HK-2 (cell line): ENCODE measurements at regions not wholly inside any gene's neighbourhood (a gene's known extent, or its start where the extent isn't known, plus 50 kb on each side); places are given as distances from the start of the nearest gene placed in this dataset.
A peak's percentile ranks its signal among the peaks of the same experiment; 100 is the strongest.
"Not testable (repeated sequence)": the region's sequence is repeated elsewhere in the genome, so short reads cannot be mapped to it uniquely, and the experiment has no call there.

Source experiments
- DNase-seq: peaks from one replicate; pipeline ENCODE4 v3.0.0-alpha.2; 2018; ENCODE audit not compliant: unreplicated experiment

DNA sequence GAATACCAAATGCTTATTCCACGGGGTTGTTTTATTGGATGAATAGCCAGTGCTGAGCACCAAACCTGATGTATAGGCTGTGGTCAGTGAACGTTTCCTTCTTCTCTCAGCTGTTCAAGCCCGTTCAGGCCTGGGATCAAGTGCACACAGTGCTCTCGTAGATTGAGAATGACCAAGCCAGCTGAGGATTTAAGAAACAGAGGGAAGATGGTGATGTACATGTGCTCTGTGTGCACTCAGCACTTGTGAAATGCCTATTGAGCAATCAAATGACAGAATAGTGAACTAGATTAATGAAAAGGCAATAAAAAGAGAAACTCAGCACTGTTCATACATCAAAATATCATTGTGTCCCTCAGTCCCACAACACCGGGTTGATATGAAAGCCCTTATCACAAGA lies 302.5 kb downstream of the BMPER start:
- no peak for DNase-seq

DNA sequence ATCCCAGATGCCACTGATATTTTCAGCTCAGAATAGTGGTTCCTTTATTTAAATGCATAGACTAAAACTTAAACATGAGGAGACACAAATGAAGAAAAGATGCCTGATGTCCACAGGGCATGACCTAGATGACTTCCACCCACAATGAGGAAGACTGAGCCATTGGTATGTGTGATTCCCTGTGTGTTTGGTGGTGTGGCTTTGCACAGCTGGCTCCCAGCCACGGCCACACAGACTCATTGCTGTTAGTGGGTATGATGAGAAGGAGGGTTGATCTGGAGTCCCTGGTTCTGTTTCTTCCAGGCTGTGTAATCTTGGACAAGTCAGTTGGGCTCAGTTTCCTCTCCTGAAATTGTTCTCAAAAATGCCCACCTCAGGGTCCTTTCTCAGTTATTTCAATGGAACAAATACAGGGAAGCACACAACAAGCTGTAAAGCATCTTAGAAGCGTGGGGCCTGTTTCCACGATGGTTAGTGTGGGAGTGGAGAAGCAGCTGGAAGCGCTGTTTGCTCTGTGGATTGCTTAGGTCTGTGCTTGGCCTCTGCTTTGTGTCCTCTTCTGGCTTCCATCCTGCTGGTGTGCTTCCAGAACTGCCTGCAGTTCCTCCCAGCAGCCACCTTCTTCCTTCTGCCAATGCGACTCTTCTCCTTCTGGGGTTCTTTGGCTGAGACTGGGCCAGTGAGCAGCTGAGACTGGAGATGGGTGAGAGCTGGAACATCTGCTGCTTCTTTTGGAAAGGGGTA lies 303.7 kb downstream of the BMPER start:
- DNase-seq: no peak

- DNase-seq: no peak
These were observed 305.7 kb downstream of the BMPER start for GRCh38 chr7:34211018-34211417.

DNA sequence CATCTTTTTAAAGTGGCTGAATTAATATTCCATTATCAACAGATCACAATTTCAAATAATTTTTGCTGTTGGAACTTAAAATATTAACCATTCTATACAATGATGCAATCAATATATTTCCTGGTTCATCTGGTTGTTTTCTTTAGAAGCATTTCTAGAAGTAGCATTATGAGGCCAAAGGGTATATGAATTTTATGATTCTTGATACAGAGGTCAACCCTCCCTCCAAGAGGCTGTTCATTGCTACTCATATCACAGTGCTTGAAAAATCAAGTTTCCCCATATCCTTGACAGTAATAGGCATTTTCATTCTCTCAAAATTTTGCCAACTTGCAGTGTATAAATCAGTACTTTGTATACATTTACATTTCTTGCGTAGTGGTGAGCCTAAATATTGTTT lies 312.6 kb downstream of the BMPER start:
- no peak for DNase-seq

DNA sequence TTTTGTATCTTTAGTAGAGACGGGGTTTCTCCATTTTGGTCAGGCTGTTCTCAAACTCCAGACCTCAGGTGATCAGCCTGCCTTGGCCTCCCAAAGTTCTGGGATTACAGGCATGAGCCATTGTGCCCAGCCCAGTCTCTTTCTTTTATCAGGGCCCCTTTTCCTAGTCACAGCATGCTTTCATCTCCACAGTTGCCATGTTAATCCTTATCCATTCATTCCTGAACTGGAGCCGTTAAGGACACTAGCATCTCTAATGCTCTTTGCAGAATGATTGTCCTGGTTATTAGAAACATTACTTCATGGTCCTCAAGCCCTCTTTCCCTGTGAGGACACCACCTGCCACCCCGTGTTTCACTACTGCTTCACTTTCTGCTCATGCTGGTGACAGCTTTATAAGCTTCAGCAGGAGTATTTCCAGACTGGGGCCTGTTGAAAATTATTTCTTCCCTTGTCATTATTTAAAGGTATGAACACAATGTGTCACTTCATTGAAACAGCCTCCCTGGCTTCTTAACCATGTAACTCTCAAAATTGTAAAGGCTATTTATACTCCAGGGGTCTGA lies 313.9 kb downstream of the BMPER start:
- no peak for DNase-seq

GRCh38 chr7:34220506-34221185 lies 315.3 kb downstream of the BMPER start:
- DNase-seq: no peak

DNA sequence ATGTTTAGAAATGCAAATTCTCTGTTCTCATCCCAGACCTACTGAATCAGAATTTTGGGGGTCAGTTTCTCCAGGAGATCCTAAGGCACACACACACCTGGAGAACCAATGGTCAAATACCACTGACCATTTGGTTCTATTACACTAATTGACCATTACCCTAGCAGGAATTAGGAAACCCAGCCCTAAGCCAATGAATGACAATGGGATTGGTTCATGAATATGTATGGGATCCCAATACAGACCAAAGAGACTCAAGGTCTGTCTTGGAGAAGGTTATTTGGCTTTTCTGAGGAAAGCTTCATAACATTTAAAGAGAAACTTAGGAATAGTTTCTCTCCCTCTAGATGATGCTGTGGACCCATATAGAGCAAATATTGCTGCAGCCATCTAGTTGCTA lies 317.0 kb downstream of the BMPER start:
- no peak for DNase-seq

- DNase-seq: no peak
These were observed 317.4 kb downstream of the BMPER start for GRCh38 chr7:34222722-34223121.

DNA sequence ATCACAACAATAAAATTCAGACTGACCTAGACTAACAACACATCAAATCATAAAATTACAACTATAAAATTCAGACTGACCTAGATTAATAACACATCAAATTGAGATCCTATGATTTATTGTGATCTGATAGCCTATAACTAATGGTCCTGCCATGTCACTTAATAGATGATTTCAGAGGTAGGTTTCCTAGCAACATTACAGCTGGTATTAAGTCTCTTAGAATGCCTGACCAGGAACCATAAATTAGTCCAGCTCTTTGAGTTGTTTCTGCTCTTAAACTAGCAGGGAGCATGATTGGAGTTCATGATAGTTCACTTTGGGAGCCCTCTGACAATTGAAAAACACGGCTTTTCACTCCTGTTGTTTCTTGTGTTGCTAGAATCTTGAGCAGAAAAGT lies 318.9 kb downstream of the BMPER start:
- no peak for DNase-seq

DNA sequence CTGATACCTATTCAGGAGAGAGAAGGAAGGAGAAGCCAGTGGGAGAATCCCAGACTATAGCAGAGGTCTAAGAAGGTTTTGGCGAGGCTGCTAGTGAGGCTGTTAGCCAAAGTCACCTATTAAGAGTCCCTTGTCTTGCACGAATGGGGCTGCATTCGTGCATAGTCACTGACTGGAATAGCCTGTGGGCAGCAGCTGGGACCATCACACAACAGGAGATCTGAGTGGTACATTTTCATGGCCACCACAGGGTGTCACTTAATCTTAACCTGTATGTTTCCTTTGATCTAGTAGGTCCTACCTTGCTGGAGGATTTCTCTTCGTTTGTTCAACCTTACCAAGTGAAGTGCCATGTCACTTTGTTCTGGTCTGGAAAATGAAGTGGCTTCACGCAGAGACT lies 319.9 kb downstream of the BMPER start:
- no peak for DNase-seq

- DNase-seq: no peak
These were observed 322.2 kb downstream of the BMPER start for GRCh38 chr7:34227525-34227924.

DNA sequence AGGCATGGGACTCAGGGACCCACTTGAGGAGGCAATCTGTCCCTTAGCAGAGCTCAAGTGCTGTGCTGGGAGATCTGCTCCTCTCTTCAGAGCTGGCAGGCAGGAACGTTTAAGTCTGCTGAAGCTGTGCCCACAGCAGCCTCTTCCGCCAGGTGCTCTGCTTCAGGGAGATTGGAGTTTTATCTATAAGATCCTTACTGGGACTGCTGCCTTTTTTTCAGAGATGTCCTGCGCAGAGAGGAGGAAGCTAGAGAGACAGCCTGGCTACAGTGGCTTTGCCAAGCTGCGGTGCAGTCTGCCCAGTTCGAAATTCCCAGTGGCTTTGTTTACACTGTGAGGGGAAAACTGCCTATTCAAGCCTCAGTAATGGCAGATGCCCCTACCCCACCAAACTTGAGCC lies 329.8 kb downstream of the BMPER start:
- not testable (repeated sequence) for DNase-seq

GRCh38 chr7:34236057-34236456 lies 330.7 kb downstream of the BMPER start:
- no peak for DNase-seq

DNA sequence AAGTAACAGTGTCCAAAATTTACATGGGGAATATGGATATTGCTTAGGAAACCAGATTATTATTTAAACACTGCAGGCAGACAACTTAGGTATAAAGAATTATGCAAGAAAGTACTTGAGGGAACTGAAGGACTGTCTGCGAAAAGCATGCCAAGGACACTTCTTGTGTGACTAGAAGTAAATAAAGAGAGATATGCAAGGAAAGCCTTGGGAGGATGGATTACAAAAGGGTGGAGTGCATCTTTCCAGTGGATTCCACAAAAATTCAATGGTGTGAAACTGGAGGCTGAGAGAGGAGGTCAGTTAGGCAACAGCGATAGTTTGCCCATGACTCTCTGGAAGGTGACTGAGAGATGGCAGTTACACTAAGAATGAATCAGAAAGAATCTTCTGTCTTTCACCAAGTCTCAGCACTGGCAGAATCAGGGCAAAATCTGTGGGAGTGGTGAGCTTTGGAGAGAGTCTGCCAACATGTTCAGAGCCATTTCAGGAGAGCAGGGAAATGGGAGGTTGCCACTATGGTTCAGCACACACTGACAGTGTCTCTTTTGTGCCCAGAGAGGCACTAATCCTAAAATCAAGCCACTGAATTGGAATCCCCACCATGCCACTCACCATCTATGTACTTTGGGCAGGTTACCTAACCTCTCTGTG lies 331.6 kb downstream of the BMPER start:
- DNase-seq: no peak

DNA sequence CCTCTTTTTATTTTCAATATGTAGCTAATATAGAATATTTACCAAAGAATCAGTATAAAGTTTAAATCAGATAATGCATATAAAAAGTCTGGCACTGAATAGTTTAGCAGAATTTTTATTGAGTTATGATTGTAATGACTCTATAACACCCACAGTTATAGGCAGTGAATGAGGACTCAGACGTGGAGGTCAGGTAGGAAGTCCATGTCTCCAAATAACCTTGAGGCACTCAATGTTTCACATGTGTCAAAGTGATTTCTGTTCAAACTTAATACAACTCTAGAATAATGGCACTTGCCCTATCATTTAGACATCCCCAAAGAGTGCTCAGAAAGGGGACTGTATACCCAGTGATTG lies 332.1 kb downstream of the BMPER start:
- no peak for DNase-seq

DNA sequence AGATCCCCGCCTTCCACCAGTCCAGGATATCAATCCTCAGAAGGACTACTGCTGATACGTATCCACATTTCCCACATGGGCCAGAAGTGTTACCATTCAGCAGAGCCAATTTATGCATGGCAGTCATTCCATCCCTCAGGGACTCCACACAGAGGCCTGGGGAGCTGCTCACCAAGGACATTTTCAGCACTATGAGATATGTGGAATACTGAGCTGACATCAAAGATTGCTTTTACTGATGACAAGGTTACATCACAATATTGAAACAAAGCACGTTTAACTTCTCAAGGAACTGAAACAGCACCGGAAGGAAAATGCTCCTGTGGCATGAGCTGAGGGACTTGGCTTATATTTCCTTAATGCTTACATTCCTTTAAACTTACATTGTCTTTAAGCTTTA lies 335.1 kb downstream of the BMPER start:
- no peak for DNase-seq

GRCh38 chr7:34242391-34242790 lies 337.1 kb downstream of the BMPER start:
- DNase-seq: no peak

GRCh38 chr7:34245246-34245645 lies 339.9 kb downstream of the BMPER start:
- DNase-seq: no peak

DNA sequence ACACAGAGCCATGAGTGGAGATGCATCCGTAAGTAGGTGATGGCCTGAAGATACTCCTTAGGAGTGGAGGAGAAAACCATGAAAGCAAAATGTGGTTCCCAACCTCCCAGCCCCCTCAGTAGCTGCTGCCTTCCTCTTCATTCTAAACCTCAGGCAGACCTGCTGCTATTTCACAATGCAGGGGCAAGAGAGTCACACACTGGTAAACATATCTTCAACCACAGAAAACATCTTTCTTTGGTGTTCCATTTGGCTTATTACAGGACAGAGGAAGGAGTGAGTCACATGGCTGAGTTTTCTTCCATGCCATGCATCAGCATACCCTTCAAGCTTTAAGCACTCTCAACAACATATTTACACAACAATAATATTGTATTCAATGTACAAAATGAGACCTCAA lies 342.1 kb downstream of the BMPER start:
- DNase-seq: no peak

- DNase-seq: no peak
These were observed 343.9 kb downstream of the BMPER start for GRCh38 chr7:34249192-34249591.

DNA sequence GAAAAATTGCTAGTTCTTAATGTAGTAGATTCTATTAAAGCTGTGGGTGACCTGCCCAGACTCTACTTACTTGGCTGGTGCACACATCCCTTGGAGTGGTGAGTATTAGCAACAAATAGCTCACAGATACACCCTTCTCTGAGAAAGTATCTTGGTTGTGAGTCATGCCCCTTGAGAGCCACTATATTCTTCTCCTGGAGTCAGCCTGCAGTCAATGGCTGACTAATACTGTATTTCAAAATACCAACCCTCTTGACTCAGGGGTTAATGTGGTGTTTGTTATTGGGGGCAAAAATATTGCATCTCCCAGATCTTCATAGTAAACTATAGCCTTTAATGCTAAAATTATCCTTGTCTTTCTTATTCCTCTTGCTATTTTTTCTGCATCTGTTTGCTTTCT lies 354.9 kb downstream of the BMPER start:
- peak; percentile 13 for DNase-seq

DNA sequence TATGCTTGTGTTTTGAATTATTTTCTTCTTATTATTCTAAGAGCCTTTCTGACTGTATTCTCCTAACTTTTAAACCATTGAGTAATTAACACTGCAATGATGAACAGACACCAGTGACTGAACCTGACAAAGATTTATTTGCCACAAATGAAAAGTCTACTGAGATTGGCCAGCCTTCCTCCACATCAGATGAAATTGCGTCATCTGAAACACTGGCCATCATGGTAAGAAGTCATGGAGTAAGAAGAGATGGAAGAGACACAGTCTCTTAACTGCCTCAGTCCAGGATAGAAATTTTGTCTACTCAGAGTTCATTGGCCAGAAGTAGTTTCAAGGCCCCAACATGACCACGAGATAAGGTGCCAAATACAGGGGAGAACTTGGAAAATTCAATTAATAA lies 357.8 kb downstream of the BMPER start:
- DNase-seq: no peak

- DNase-seq: no peak
These were observed 363.7 kb downstream of the BMPER start for GRCh38 chr7:34269084-34269483.
